HepG2 (cell line): ENCODE measurements at regions not wholly inside any gene's neighbourhood (a gene's known extent, or its start where the extent isn't known, plus 50 kb on each side); places are given as distances from the start of the nearest gene placed in this dataset.
"Not testable (repeated sequence)": the region's sequence is repeated elsewhere in the genome, so short reads cannot be mapped to it uniquely, and the experiment has no call there.

Experiments
- BCLAF1 ChIP-seq: fragments of 450-650 bp; IDR thresholded peaks from 2 replicates; pipeline ENCODE4 v1.6.1; 2017; ENCODE audit warnings: mild to moderate bottlenecking
- CTCF ChIP-seq: sonication (generic); formaldehyde crosslinking; IDR thresholded peaks from 2 replicates; pipeline ENCODE4 v1.5.0; 2020; ENCODE audit warnings: mild to moderate bottlenecking, missing genetic modification reagents, moderate library complexity
- E2F5 ChIP-seq: sonication (generic); formaldehyde crosslinking; conservative IDR thresholded peaks from 2 replicates; pipeline ENCODE4 v1.4.0; 2020; ENCODE audit warnings: missing genetic modification reagents
- HDAC2 ChIP-seq: sonication (generic); formaldehyde crosslinking; IDR thresholded peaks from 2 replicates; pipeline ENCODE4 v1.4.0; 2020; ENCODE audit warnings: missing genetic modification reagents
- MYC ChIP-seq: sonication (generic); formaldehyde crosslinking; IDR thresholded peaks from 2 replicates; pipeline ENCODE4 v1.9.0; 2021; ENCODE audit warnings: missing genetic modification reagents, borderline replicate concordance
- ZFP1 ChIP-seq: IDR thresholded peaks from 2 replicates; pipeline ENCODE4 v1.6.1; 2016
- ZNF749 ChIP-seq: sonication (generic); formaldehyde crosslinking; IDR thresholded peaks from 2 replicates; pipeline ENCODE4 v1.8.0; 2022; ENCODE audit warnings: mild to moderate bottlenecking, missing genetic modification reagents, moderate library complexity, borderline replicate concordance

GRCh38 chr11:86144087-86144486 is 75.2 kb upstream of the PICALM start:
- TF ChIP-seq BCLAF1; ZFP1; ZNF749 (CRISPR knock-in tag); MYC; HDAC2 (CRISPR knock-in tag); CTCF (CRISPR knock-in tag); E2F5 (CRISPR knock-in tag): not testable (repeated sequence)
